ENCODE measurements at regions not wholly inside any gene's neighbourhood (a gene's known extent, or its start where the extent isn't known, plus 50 kb on each side); places are given as distances from the start of the nearest gene placed in this dataset.

DNA sequence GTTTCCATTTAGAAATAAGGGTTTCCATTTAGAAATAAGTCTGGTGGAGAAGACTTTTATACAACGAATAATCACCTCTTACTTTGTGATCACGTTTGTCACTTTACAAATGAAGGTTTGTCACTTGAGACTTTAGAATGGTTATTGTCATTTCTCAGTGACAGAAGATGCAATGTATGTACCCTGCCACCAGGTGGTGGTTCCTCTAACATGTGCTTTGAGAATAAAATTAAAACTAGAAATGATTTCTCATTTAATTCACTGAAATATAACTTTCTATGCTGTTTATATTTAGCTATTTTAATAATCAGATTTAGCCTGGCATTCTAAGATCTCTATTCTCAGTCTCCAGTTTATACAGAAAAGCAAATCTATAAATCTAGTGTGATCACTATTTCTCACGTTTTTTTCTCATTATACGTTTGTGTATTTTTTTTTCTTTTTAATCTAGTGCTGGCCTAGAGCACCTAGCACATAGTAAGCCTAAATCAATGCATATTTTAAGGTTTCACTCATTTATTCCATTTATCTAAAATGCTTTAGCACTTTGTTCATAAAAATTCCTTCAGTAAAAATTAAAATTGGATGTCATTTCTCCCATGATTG, 57.4 kb upstream of the TFAP2D start:
- DNase-seq = no peak

DNA sequence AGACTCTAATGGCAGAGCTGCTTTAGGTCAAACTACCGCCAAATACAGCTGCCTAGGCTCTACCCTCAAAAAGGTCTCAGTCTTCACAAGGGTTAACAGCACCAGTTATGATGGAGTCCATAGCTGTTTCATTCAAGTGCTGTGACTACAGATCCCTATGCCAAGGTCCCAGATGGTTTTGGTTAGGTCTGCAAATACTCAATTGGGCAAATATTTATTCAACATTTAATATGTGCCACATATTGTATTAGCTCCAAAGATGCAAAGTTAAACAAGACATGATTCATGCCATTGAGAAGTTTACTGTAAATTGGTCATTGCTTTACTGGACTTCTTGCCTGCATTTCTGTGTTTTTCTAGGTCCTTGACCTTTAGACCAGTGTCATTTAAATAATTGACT, 55.8 kb upstream of the TFAP2D start:
- DNase-seq = no peak

DNA sequence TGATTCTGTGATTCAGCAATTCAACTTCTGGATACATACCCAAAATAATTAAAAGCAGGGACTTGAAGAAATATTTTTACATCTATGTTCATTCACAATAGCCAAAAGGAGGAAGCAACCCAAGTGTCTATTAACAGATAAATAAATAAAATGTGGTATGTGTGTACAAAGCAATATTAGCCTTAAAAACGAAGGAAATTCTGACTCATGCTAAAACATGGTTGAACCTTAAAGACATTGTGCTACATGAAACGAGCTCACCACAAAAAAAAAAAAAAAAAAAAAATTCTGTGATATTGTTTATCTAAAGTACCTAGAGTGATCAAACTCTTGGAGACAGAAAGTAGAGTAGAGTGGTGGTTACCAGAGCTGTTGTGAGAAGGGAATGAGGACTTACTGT, 54.8 kb upstream of the TFAP2D start:
- no peak for DNase-seq

DNA sequence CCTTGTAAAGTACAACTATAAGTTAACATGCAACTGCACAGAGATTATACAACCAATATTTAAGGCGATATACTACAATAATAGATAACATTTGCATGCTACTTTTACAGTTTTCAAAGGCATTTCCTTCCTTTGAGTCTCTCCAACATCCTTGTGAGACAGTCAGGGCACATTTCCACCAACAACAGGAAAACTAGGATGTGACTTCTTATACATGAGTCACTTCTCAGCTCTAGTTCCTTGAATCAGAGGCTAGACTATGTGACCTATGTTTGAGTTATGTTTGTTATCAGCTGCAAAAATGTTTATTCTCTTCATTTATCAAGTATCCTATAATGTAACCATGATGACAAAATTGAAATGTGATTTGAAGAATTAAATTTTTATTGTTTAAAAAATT, 51.7 kb upstream of the TFAP2D start:
- no peak for DNase-seq
